GM23338 (cell line): ENCODE measurements at regions not wholly inside any gene's neighbourhood (a gene's known extent, or its start where the extent isn't known, plus 50 kb on each side); places are given as distances from the start of the nearest gene placed in this dataset.

Source experiments
- ATAC-seq: fragments of 200-7000 bp; cut with Tn5 transposase; 3 replicates; pipeline ENCODE4 v1.9.1; 2020
- DNase-seq: peaks from one replicate; pipeline ENCODE4 v3.0.0-alpha.2; 2015; ENCODE audit warnings: low spot score
- H2AFZ ChIP-seq: fragments of 200-600 bp; sonication (generic); 2 replicates; pipeline ENCODE4 v1.8.0; 2016; ENCODE audit warnings: antibody characterized with exemption, mild to moderate bottlenecking, moderate library complexity
- H3F3A ChIP-seq: fragments of 200-600 bp; sonication (generic); replicated peaks from 2 replicates; pipeline ENCODE4 v1.8.0; 2017; ENCODE audit warnings: antibody characterized with exemption, mixed run types, low read depth
- H3K27ac ChIP-seq: fragments of 200-600 bp; sonication (generic); 2 replicates; pipeline ENCODE4 v1.6.1; 2016; ENCODE audit warnings: low read depth
- H3K27me3 ChIP-seq: fragments of 200-600 bp; sonication (generic); 2 replicates; pipeline ENCODE4 v1.8.0; 2016; ENCODE audit warnings: mild to moderate bottlenecking, mixed run types, moderate library complexity; ENCODE audit not compliant: insufficient read depth
- H3K36me3 ChIP-seq: fragments of 200-600 bp; sonication (generic); 2 replicates; pipeline ENCODE4 v1.8.0; 2016; ENCODE audit warnings: mild to moderate bottlenecking; ENCODE audit not compliant: insufficient read depth
- H3K4me1 ChIP-seq: fragments of 200-600 bp; sonication (generic); 2 replicates; pipeline ENCODE4 v1.8.0; 2016; ENCODE audit warnings: mild to moderate bottlenecking, moderate library complexity; ENCODE audit not compliant: insufficient read depth
- H3K4me2 ChIP-seq: fragments of 200-600 bp; sonication (generic); 2 replicates; pipeline ENCODE4 v1.7.1; 2017; ENCODE audit warnings: mixed run types
- H3K4me3 ChIP-seq: fragments of 200-600 bp; sonication (generic); 2 replicates; pipeline ENCODE4 v1.6.1; 2016; ENCODE audit warnings: mixed run types
- H3K79me2 ChIP-seq: fragments of 200-600 bp; sonication (generic); replicated peaks from 2 replicates; pipeline ENCODE4 v1.8.0; 2017; ENCODE audit warnings: mild to moderate bottlenecking; ENCODE audit not compliant: insufficient read depth
- H3K9me2 ChIP-seq: fragments of 200-600 bp; sonication (generic); 2 replicates; pipeline ENCODE4 v1.8.0; 2017; ENCODE audit not compliant: insufficient read depth
- H4K20me1 ChIP-seq: fragments of 200-600 bp; sonication (generic); replicated peaks from 2 replicates; pipeline ENCODE4 v1.8.0; 2017; ENCODE audit warnings: mild to moderate bottlenecking; ENCODE audit not compliant: insufficient read depth
- H3K27ac Mint-ChIP-seq: 2 replicates; pipeline ENCODE4 v1.8.0; 2020; ENCODE audit warnings: inconsistent platforms, mild to moderate bottlenecking, moderate library complexity, mixed read lengths
- H3K27me3 Mint-ChIP-seq: 3 replicates; pipeline ENCODE4 v1.8.0; 2022; ENCODE audit warnings: low read depth, mild to moderate bottlenecking, moderate library complexity, mixed read lengths, inconsistent platforms; ENCODE audit not compliant: insufficient read depth, poor library complexity
- H3K36me3 Mint-ChIP-seq: 3 replicates; pipeline ENCODE4 v1.8.0; 2021; ENCODE audit warnings: low read depth, mild to moderate bottlenecking, inconsistent platforms, moderate library complexity, mixed read lengths
- H3K4me1 Mint-ChIP-seq: 3 replicates; pipeline ENCODE4 v1.8.0; 2020; ENCODE audit warnings: mild to moderate bottlenecking, inconsistent platforms, mixed read lengths
- H3K4me3 Mint-ChIP-seq: 3 replicates; pipeline ENCODE4 v1.8.0; 2021; ENCODE audit warnings: moderate library complexity, mild to moderate bottlenecking, inconsistent platforms, mixed read lengths
- H3K9me3 Mint-ChIP-seq: 3 replicates; pipeline ENCODE4 v1.8.0; 2020; ENCODE audit warnings: moderate library complexity, mild to moderate bottlenecking, inconsistent platforms, mixed read lengths
- CREB1 ChIP-seq: fragments of 250-450 bp; sonication (Bioruptor Pico); IDR thresholded peaks from 2 replicates; pipeline ENCODE4 v1.5.0; 2020; ENCODE audit warnings: low read depth, mild to moderate bottlenecking, moderate library complexity
- CTCF ChIP-seq, 2 experiments: fragments of 200-600 bp in 1 of 2; sonication (generic) in 1 of 2; conservative IDR thresholded peaks; 2 replicates each; pipeline versions ENCODE4 v1.5.1 to v1.6.1; 2016 to 2017; ENCODE audit warnings: antibody characterized with exemption in 2 of 2, low read depth in 2 of 2, mild to moderate bottlenecking in 2 of 2, moderate library complexity in 1 of 2
- ETS1 ChIP-seq: IDR thresholded peaks from 2 replicates; pipeline ENCODE4 v1.6.1; 2016; ENCODE audit warnings: antibody characterized with exemption
- EZH2 ChIP-seq: fragments of 200-600 bp; sonication (generic); IDR thresholded peaks from one replicate; pipeline ENCODE4 v1.8.0; 2017; ENCODE audit warnings: antibody characterized with exemption, mild to moderate bottlenecking, low read depth; ENCODE audit not compliant: unreplicated experiment
- EZH2phosphoT487 ChIP-seq: fragments of 200-600 bp; sonication (generic); IDR thresholded peaks from one replicate; pipeline ENCODE4 v1.8.1; 2018; ENCODE audit warnings: antibody characterized with exemption; ENCODE audit not compliant: unreplicated experiment
- JUNB ChIP-seq: IDR thresholded peaks from one replicate; pipeline ENCODE4 v1.6.1; 2016; ENCODE audit warnings: antibody characterized with exemption; ENCODE audit not compliant: unreplicated experiment
- NANOG ChIP-seq: IDR thresholded peaks from 2 replicates; pipeline ENCODE4 v1.6.1; 2016; ENCODE audit warnings: antibody characterized with exemption, borderline replicate concordance
- POLR2AphosphoS5 ChIP-seq: IDR thresholded peaks from 2 replicates; pipeline ENCODE4 v1.6.1; 2016; ENCODE audit warnings: antibody characterized with exemption, low read depth
- REST ChIP-seq: IDR thresholded peaks from one replicate; pipeline ENCODE4 v1.6.1; 2018; ENCODE audit warnings: antibody characterized with exemption; ENCODE audit not compliant: unreplicated experiment
- STAT1 ChIP-seq: IDR thresholded peaks from one replicate; pipeline ENCODE4 v1.6.1; 2016; ENCODE audit warnings: antibody characterized with exemption; ENCODE audit not compliant: unreplicated experiment
- ZNF114 ChIP-seq: fragments of 250-450 bp; sonication (Bioruptor Pico); IDR thresholded peaks from 2 replicates; pipeline ENCODE4 v1.5.0; 2020; ENCODE audit warnings: mild to moderate bottlenecking, moderate library complexity
- ZNF331 ChIP-seq: fragments of 250-450 bp; sonication (Bioruptor Pico); IDR thresholded peaks from 2 replicates; pipeline ENCODE4 v1.5.0; 2020; ENCODE audit warnings: low read depth, mild to moderate bottlenecking, moderate library complexity
- ZNF462 ChIP-seq: fragments of 250-450 bp; sonication (Bioruptor Pico); IDR thresholded peaks from 2 replicates; pipeline ENCODE4 v1.5.0; 2020; ENCODE audit warnings: mild to moderate bottlenecking, moderate library complexity

- DNase-seq = no peak
- Histone ChIP-seq H3K27ac (no peak overlapping the region), H3K79me2 (no peaks in the 10 kb centered on the region), H3K4me3 (no peak overlapping the region), H4K20me1 (no peaks in the 10 kb centered on the region), H2AFZ (no peak overlapping the region), H3F3A (no peaks in the 10 kb centered on the region), H3K4me1 (peaks cover 13% of the 10 kb centered on the region), H3K36me3 (no peaks in the 10 kb centered on the region), H3K4me2 (no peak overlapping the region), H3K9me2 (peaks cover 33% of the 10 kb centered on the region), H3K27me3 (no peaks in the 10 kb centered on the region)
- Mint-ChIP-seq H3K36me3 (no peaks in the 10 kb centered on the region), H3K4me3 (no peak overlapping the region), H3K27me3 (no peaks in the 10 kb centered on the region), H3K9me3 (no peaks in the 10 kb centered on the region), H3K27ac (no peak overlapping the region), H3K4me1 (peaks cover 20% of the 10 kb centered on the region)
- no peak for ATAC-seq
- TF ChIP-seq REST = no peak
- TF ChIP-seq POLR2AphosphoS5 = no peak
- TF ChIP-seq STAT1 = no peak
- no peak for TF ChIP-seq CREB1
- no peak for TF ChIP-seq NANOG
- no peak for TF ChIP-seq ETS1
- TF ChIP-seq ZNF462 (CRISPR knock-in tag) = no peak
- no peak for TF ChIP-seq EZH2
- TF ChIP-seq CTCF (conservative IDR thresholded peaks at IDR 0.05; ENCODE audit: low read depth in 2 of 2) = no peak
- TF ChIP-seq ZNF114 (CRISPR knock-in tag) = no peak
- TF ChIP-seq EZH2phosphoT487 = no peak
- TF ChIP-seq JUNB = no peak
- TF ChIP-seq ZNF331 (CRISPR knock-in tag) = no peak
Observed at GRCh38 chr12:105935981-105936380, 202.8 kb downstream of the NUAK1 start.
